Urinary bladder (tissue), 3 donors: ENCODE measurements at regions not wholly inside any gene's neighbourhood (a gene's known extent, or its start where the extent isn't known, plus 50 kb on each side); places are given as distances from the start of the nearest gene placed in this dataset.

Source experiments
- DNase-seq: peaks from one replicate; pipeline ENCODE4 v3.0.0-alpha.2; 2015; ENCODE audit errors: extremely low spot score
- H3K27ac ChIP-seq: one replicate; pipeline ENCODE4 v1.5.1; 2013; ENCODE audit warnings: low read depth, mild to moderate bottlenecking, moderate library complexity
- H3K36me3 ChIP-seq: one replicate; pipeline ENCODE4 v1.6.1; 2013; ENCODE audit warnings: mild to moderate bottlenecking, moderate library complexity; ENCODE audit not compliant: insufficient read depth
- H3K4me1 ChIP-seq: one replicate; pipeline ENCODE4 v1.6.1; 2013; ENCODE audit warnings: mild to moderate bottlenecking, moderate library complexity; ENCODE audit not compliant: insufficient read depth
- H3K4me3 ChIP-seq: one replicate; pipeline ENCODE4 v1.5.1; 2013; ENCODE audit warnings: low read depth, low read length
- WGBS: extraction: QIAGEN DNeasy Blood & Tissue Kit; methylation state at CpG from one replicate; pipeline ENCODE4 v1.1.7; 2013; 5-methylcytosine and 5-hydroxymethylcytosine counted together
- donor health status: healthy with polysubstance abuse.
- donor health status: healthy.

GRCh38 chr2:239853121-239853520 is 172.0 kb downstream of the NDUFA10 start:
- WGBS = 92% methylated on average over 8 of the region's 8 CpGs
- H3K27ac ChIP-seq = no peak overlapping the region
- no peaks in the 10 kb centered on the region for H3K4me1 ChIP-seq
- no peak for DNase-seq
- no peak overlapping the region for H3K4me3 ChIP-seq
- H3K36me3 ChIP-seq = no peaks in the 10 kb centered on the region

GRCh38 chr2:239852272-239852671 is 172.9 kb downstream of the NDUFA10 start:
- WGBS = 91% methylated on average over 7 of the region's 7 CpGs
- no peak for DNase-seq

GRCh38 chr2:239846789-239847676 is 178.1 kb downstream of the NDUFA10 start:
- no peaks in the 10 kb centered on the region for H3K4me1 ChIP-seq
- no peak for DNase-seq
- 86% methylated on average over 9 of the region's 9 CpGs for WGBS
- H3K4me3 ChIP-seq = no peak overlapping the region
- no peak overlapping the region for H3K27ac ChIP-seq
- no peaks in the 10 kb centered on the region for H3K36me3 ChIP-seq

More at GRCh38 chr2:239852272-239852671, 172.9 kb downstream of the NDUFA10 start:
- Histone ChIP-seq H3K36me3 (no peaks in the 10 kb centered on the region), H3K4me3 (no peak overlapping the region), H3K27ac (no peak overlapping the region), H3K4me1 (no peaks in the 10 kb centered on the region)

GRCh38 chr2:239845968-239846367 is 179.2 kb downstream of the NDUFA10 start:
- Histone ChIP-seq H3K27ac (no peak overlapping the region), H3K4me1 (no peaks in the 10 kb centered on the region), H3K36me3 (no peaks in the 10 kb centered on the region), H3K4me3 (no peak overlapping the region)
- DNase-seq = no peak

- H3K4me3 ChIP-seq = no peak overlapping the region
- no peaks in the 10 kb centered on the region for H3K4me1 ChIP-seq
- no peak for DNase-seq
- WGBS = 94% methylated on average over 5 of the region's 5 CpGs
- H3K27ac ChIP-seq = no peak overlapping the region
- no peaks in the 10 kb centered on the region for H3K36me3 ChIP-seq
These were observed 185.8 kb downstream of the NDUFA10 start for GRCh38 chr2:239839306-239839705.

- Histone ChIP-seq H3K36me3 (no peaks in the 10 kb centered on the region), H3K27ac (no peak overlapping the region), H3K4me1 (no peaks in the 10 kb centered on the region), H3K4me3 (no peak overlapping the region)
- 96% methylated on average over 7 of the region's 7 CpGs for WGBS
- no peak for DNase-seq
These were observed 188.9 kb downstream of the NDUFA10 start for GRCh38 chr2:239836021-239836765.

GRCh38 chr2:239835056-239835455 is 190.1 kb downstream of the NDUFA10 start:
- WGBS = 94% methylated on average over 5 of the region's 5 CpGs
- Histone ChIP-seq H3K36me3 (no peaks in the 10 kb centered on the region), H3K27ac (no peak overlapping the region), H3K4me1 (no peaks in the 10 kb centered on the region), H3K4me3 (no peak overlapping the region)
- no peak for DNase-seq

GRCh38 chr2:239834143-239834542 is 191.0 kb downstream of the NDUFA10 start:
- no peak for DNase-seq
- no peaks in the 10 kb centered on the region for H3K36me3 ChIP-seq
- H3K4me3 ChIP-seq = no peak overlapping the region
- no peak overlapping the region for H3K27ac ChIP-seq
- WGBS = 96% methylated on average over 8 of the region's 8 CpGs
- no peaks in the 10 kb centered on the region for H3K4me1 ChIP-seq

- DNase-seq = no peak
- Histone ChIP-seq H3K4me1 (no peaks in the 10 kb centered on the region), H3K27ac (no peak overlapping the region), H3K4me3 (no peak overlapping the region), H3K36me3 (no peaks in the 10 kb centered on the region)
- 97% methylated on average over 21 of the region's 21 CpGs for WGBS
These were observed 191.7 kb downstream of the NDUFA10 start for GRCh38 chr2:239833269-239834109.

- Histone ChIP-seq H3K27ac (no peak overlapping the region), H3K36me3 (no peaks in the 10 kb centered on the region), H3K4me1 (no peaks in the 10 kb centered on the region), H3K4me3 (no peak overlapping the region)
- DNase-seq = no peak
- 90% methylated on average over 19 of the region's 19 CpGs for WGBS
These were observed 192.5 kb downstream of the NDUFA10 start for GRCh38 chr2:239832490-239833268.

- H3K36me3 ChIP-seq = no peaks in the 10 kb centered on the region
- no peaks in the 10 kb centered on the region for H3K4me1 ChIP-seq
- whole genome bisulfite sequencing = 75% methylated on average over 4 of the region's 4 CpGs
- no peak for DNase-seq
- H3K4me3 ChIP-seq = no peak overlapping the region
- H3K27ac ChIP-seq = no peak overlapping the region
These were observed 193.2 kb downstream of the NDUFA10 start for GRCh38 chr2:239831861-239832489.

GRCh38 chr2:239831001-239831731 is 194.0 kb downstream of the NDUFA10 start:
- DNase-seq = no peak
- no peaks in the 10 kb centered on the region for H3K4me1 ChIP-seq
- H3K36me3 ChIP-seq = no peaks in the 10 kb centered on the region
- H3K27ac ChIP-seq = no peak overlapping the region
- H3K4me3 ChIP-seq = no peak overlapping the region
- WGBS = 39% methylated on average over 16 of the region's 16 CpGs
